ENCODE measurements at regions not wholly inside any gene's neighbourhood (a gene's known extent, or its start where the extent isn't known, plus 50 kb on each side); places are given as distances from the start of the nearest gene placed in this dataset.

DNA sequence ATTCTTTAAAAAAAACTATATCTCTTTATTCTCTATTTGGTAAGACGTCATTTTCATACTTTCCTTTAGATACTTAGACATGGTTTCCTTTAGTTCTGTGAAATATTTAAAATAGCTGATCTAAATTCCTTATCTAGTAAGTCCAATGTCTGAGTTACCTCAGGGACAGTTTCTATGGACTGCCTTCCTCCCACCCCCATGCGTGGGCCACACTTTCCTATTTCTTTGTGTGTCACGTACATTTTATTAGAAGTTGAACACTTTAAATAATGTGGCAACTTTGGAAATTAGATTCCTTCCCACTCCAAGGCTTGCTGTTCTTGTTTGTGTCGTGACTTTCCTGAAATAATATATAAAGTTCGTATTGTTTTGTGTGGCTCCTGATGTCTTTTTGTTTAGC lies 260.7 kb downstream of the EDEM1 start:
- CTCF ChIA-PET = no interaction called here
- Mint-ChIP-seq H3K4me3 (no peak overlapping the region), H3K36me3 (ENCODE audit: low read depth) (no peaks in the 10 kb centered on the region), H3K27ac (no peak overlapping the region), H3K9me3 (no peaks in the 10 kb centered on the region), H3K4me1 (no peaks in the 10 kb centered on the region), H3K27me3 (peaks cover 4% of the 10 kb centered on the region)
- POLR2A ChIA-PET = interaction anchor here (0.6 kb wide), 1 partner anchor 367 kb away, joined by 3 read pairs; no protein-coding TSS in a partner anchor
- DNase-seq = no peak

DNA sequence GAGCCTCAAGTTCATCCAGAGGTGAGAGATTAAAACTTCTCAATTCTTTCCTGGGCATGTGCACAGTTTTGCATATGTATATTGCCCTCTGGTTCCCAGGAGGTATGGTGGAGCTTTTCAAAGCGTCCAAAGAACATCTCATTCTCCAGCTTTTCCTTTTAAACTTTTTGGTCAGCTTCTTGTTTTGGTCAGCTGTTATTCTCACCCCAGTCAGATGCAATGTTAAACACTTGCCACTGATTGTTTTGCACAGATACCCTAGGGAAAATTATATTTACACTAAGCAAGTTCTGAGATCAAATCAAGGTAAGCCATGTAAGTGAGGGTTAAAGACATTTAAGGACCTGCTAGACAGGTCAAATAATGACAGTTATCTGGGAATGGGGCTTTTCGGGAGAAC lies 261.3 kb downstream of the EDEM1 start:
- Mint-ChIP-seq H3K4me3 (no peak overlapping the region), H3K36me3 (ENCODE audit: low read depth) (no peaks in the 10 kb centered on the region), H3K27ac (no peak overlapping the region), H3K27me3 (peaks cover 4% of the 10 kb centered on the region), H3K4me1 (no peaks in the 10 kb centered on the region), H3K9me3 (no peaks in the 10 kb centered on the region)
- ChIA-PET CTCF (no interaction called here), POLR2A (no interaction called here)
- no peak for DNase-seq

GRCh38 chr3:5456199-5456598 lies 268.7 kb downstream of the EDEM1 start:
- Mint-ChIP-seq H3K4me1 (no peaks in the 10 kb centered on the region), H3K36me3 (ENCODE audit: low read depth) (no peaks in the 10 kb centered on the region), H3K27ac (no peak overlapping the region), H3K4me3 (no peak overlapping the region), H3K9me3 (no peaks in the 10 kb centered on the region), H3K27me3 (no peaks in the 10 kb centered on the region)
- ChIA-PET POLR2A (no interaction called here), CTCF (interaction anchor here (0.6 kb wide), 1 partner anchor 87 kb away, joined by 6 read pairs; no protein-coding TSS in a partner anchor)
- no peak for DNase-seq

- H3K4me1 Mint-ChIP-seq = no peaks in the 10 kb centered on the region
- H3K27ac Mint-ChIP-seq = no peak overlapping the region
- POLR2A ChIA-PET = no interaction called here
- CTCF ChIA-PET = no interaction called here
- peaks cover 5% of the 10 kb centered on the region for H3K27me3 Mint-ChIP-seq
- H3K4me3 Mint-ChIP-seq = no peak overlapping the region
- no peak for DNase-seq
- H3K36me3 Mint-ChIP-seq (ENCODE audit: low read depth) = no peaks in the 10 kb centered on the region
- H3K9me3 Mint-ChIP-seq = no peaks in the 10 kb centered on the region
Observed at GRCh38 chr3:5458526-5458925, 271.0 kb downstream of the EDEM1 start.

DNA sequence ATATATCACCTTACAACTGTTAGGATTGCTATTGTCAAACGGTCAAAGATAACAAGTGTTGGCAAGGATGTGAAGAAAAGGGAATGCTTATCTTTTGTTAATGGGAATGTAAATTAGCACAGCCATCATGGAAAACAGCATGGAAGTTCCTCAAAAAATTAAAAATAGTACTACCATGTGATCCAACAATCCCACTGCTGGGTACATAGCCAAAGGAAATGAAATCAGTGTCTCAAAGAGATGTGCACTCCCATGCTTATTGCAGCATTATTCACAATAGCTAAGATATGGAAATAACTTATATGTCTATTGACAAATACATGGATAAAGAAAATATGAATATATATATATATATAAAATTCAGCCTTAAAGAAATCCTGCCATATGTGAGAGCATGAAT lies 274.6 kb downstream of the EDEM1 start:
- no peak overlapping the region for H3K4me3 Mint-ChIP-seq
- ChIA-PET POLR2A (no interaction called here), CTCF (no interaction called here)
- no peaks in the 10 kb centered on the region for H3K4me1 Mint-ChIP-seq
- DNase-seq = no peak
- H3K36me3 Mint-ChIP-seq (ENCODE audit: low read depth) = no peaks in the 10 kb centered on the region
- H3K27me3 Mint-ChIP-seq = peaks cover 12% of the 10 kb centered on the region
- no peak overlapping the region for H3K27ac Mint-ChIP-seq
- H3K9me3 Mint-ChIP-seq = no peaks in the 10 kb centered on the region

DNA sequence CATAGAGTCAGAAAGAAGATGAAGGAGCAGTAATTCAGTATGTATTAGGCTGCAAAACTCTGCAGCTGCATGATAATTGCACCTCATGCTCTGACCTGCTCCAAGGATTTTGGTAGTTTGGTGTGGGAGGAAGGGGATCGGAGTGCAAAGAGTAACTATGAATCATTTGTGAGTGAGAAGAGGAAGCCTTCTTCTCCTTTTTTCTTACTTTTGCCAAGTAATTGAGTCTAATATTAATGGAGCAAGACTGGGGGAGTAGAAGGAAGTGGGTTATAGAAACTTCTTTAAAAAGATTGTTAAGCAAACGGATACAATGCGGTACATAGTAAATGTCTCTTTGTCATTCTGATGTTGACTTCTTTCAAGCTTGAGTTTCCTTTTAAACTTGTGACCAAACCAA lies 276.5 kb downstream of the EDEM1 start:
- Mint-ChIP-seq H3K36me3 (ENCODE audit: low read depth) (no peaks in the 10 kb centered on the region), H3K27ac (no peak overlapping the region), H3K4me3 (no peak overlapping the region), H3K9me3 (no peaks in the 10 kb centered on the region), H3K4me1 (no peaks in the 10 kb centered on the region), H3K27me3 (peaks cover 12% of the 10 kb centered on the region)
- ChIA-PET CTCF (no interaction called here), POLR2A (no interaction called here)
- no peak for DNase-seq

DNA sequence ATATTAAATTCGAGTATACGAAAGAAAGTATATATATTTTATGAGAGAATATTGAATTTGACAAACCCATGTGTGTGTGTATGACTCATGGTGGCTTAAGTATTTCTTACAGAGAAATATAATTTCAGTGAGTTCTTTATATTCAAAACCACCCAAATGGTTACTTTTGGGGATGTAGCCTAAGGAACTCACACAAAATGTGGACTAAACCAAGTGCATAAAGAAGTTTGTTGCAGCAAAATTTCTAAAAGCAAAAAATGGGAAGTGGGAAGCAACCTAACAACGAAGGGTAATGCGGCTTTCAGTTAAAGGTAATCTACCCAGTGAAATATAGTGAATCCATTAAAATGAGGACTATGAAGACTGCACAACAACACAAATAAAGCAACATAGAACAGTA lies 277.1 kb downstream of the EDEM1 start:
- CTCF ChIA-PET = no interaction called here

GRCh38 chr3:5465183-5465582 lies 277.7 kb downstream of the EDEM1 start:
- no peak for DNase-seq
- H3K36me3 Mint-ChIP-seq (ENCODE audit: low read depth) = no peaks in the 10 kb centered on the region
- H3K4me3 Mint-ChIP-seq = no peak overlapping the region
- peaks cover 12% of the 10 kb centered on the region for H3K27me3 Mint-ChIP-seq
- CTCF ChIA-PET = no interaction called here
- H3K4me1 Mint-ChIP-seq = no peaks in the 10 kb centered on the region
- H3K27ac Mint-ChIP-seq = no peak overlapping the region
- no peaks in the 10 kb centered on the region for H3K9me3 Mint-ChIP-seq
- POLR2A ChIA-PET = no interaction called here

More for the DNA sequence above, 277.1 kb downstream of the EDEM1 start:
- Mint-ChIP-seq H3K4me1 (no peaks in the 10 kb centered on the region), H3K9me3 (no peaks in the 10 kb centered on the region), H3K4me3 (no peak overlapping the region), H3K27ac (no peak overlapping the region), H3K36me3 (ENCODE audit: low read depth) (no peaks in the 10 kb centered on the region), H3K27me3 (peaks cover 12% of the 10 kb centered on the region)
- no peak for DNase-seq
- POLR2A ChIA-PET = no interaction called here

DNA sequence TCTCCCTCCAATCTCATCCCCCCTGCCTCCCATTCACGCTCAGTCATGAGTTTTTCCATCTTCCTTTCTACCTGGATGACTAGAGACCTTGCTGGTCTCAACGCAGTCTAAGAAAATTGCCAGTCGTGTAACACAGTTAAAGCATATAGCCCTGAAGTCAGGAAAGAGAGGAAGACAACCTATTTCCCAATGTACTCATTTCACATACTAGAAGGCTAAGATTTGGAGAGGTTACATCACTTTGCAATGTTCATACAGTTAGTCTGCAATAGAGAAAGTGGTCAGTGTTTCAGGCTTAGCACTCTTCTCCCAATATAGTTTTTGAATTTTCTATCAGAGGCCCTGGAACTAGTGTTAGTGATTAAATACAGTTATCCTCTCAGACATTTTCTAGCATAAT lies 278.6 kb downstream of the EDEM1 start:
- Mint-ChIP-seq H3K27ac (no peak overlapping the region), H3K36me3 (ENCODE audit: low read depth) (no peaks in the 10 kb centered on the region), H3K9me3 (no peaks in the 10 kb centered on the region), H3K27me3 (peaks cover 12% of the 10 kb centered on the region), H3K4me1 (no peaks in the 10 kb centered on the region), H3K4me3 (no peak overlapping the region)
- DNase-seq = no peak
- POLR2A ChIA-PET = no interaction called here
- CTCF ChIA-PET = no interaction called here

DNA sequence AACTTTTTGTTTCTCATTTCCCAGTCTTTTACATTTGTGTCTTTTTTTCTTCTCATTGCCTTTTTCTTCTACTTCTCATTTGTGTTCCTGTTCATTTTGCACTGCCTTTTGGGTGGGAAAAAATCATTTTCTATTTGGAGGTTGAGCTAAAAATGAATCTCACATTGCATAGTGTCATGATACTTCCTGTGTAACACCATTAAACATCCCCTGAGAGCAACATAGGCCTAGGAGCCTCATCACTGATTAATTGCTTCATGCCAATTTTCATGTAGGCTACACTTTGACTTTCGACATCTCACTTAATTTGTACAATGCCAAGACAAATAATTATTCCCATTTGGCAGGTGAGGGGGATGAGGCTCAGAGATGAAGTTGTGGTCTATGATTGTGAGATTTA lies 279.2 kb downstream of the EDEM1 start:
- Mint-ChIP-seq H3K27me3 (peaks cover 12% of the 10 kb centered on the region), H3K4me3 (no peak overlapping the region), H3K36me3 (ENCODE audit: low read depth) (no peaks in the 10 kb centered on the region), H3K4me1 (no peaks in the 10 kb centered on the region), H3K27ac (no peak overlapping the region), H3K9me3 (no peaks in the 10 kb centered on the region)
- ChIA-PET POLR2A (no interaction called here), CTCF (no interaction called here)
- DNase-seq = no peak

- Mint-ChIP-seq H3K9me3 (no peaks in the 10 kb centered on the region), H3K36me3 (ENCODE audit: low read depth) (no peaks in the 10 kb centered on the region), H3K4me3 (no peak overlapping the region), H3K4me1 (no peaks in the 10 kb centered on the region), H3K27me3 (no peaks in the 10 kb centered on the region), H3K27ac (no peak overlapping the region)
- DNase-seq = no peak
- ChIA-PET CTCF (no interaction called here), POLR2A (no interaction called here)
Observed at GRCh38 chr3:5473471-5473870, 286.0 kb downstream of the EDEM1 start.

DNA sequence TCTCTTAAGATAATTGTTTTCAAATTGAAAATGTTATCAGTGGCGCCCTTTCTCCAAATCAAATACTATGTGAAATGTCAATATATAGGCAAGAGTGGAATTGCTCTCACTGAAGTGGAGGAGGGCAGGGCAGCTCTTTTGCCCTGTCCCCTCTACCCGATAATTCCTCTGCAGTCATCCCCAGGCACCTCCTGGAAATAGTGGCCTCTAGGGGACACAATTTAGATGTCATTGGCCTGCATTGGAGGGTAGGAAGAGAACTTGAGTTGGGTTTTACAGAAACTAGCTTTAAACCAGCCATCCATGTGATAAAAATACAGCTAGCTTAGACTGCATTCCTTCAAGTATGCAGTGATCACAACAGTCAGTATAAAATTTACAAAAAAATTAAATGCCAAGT lies 288.9 kb downstream of the EDEM1 start:
- Mint-ChIP-seq H3K9me3 (no peaks in the 10 kb centered on the region), H3K36me3 (ENCODE audit: low read depth) (no peaks in the 10 kb centered on the region), H3K27me3 (no peaks in the 10 kb centered on the region), H3K4me3 (no peak overlapping the region), H3K4me1 (no peaks in the 10 kb centered on the region), H3K27ac (no peak overlapping the region)
- POLR2A ChIA-PET = no interaction called here
- no peak for DNase-seq
- CTCF ChIA-PET = no interaction called here

GRCh38 chr3:5479229-5479799 lies 291.8 kb downstream of the EDEM1 start:
- H3K4me1 Mint-ChIP-seq = no peaks in the 10 kb centered on the region
- H3K4me3 Mint-ChIP-seq = no peak overlapping the region
- ChIA-PET POLR2A (no interaction called here), CTCF (no interaction called here)
- H3K9me3 Mint-ChIP-seq = no peaks in the 10 kb centered on the region
- H3K27me3 Mint-ChIP-seq = no peaks in the 10 kb centered on the region
- H3K36me3 Mint-ChIP-seq (ENCODE audit: low read depth) = no peaks in the 10 kb centered on the region
- no peak for DNase-seq
- no peak overlapping the region for H3K27ac Mint-ChIP-seq

- POLR2A ChIA-PET = no interaction called here
- H3K27ac Mint-ChIP-seq = no peak overlapping the region
- no peak for DNase-seq
- no peaks in the 10 kb centered on the region for H3K27me3 Mint-ChIP-seq
- H3K4me1 Mint-ChIP-seq = no peaks in the 10 kb centered on the region
- no peaks in the 10 kb centered on the region for H3K36me3 Mint-ChIP-seq (ENCODE audit: low read depth)
- no peaks in the 10 kb centered on the region for H3K9me3 Mint-ChIP-seq
- CTCF ChIA-PET = no interaction called here
- H3K4me3 Mint-ChIP-seq = no peak overlapping the region
Observed at GRCh38 chr3:5480190-5480589, 292.7 kb downstream of the EDEM1 start.

DNA sequence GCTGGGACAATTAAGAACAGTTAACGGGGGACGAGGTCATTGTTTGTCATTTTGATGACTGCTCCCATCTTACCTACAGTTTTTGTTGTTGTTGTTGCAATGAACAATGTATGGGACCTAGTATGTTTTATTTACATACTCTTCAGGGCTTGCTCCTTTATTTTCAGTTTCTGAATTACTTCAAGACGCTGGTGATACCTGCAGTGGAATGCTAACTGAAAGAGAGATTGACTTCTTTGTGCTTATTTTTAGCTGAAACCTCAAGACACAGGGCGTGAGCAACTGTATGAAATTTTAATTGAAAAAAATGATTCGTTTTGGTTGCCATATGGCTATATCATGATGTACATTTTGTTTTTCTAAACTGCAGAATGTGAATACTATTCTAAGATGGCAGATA lies 297.9 kb downstream of the EDEM1 start:
- no peak overlapping the region for H3K4me3 Mint-ChIP-seq
- no peaks in the 10 kb centered on the region for H3K27me3 Mint-ChIP-seq
- no peaks in the 10 kb centered on the region for H3K9me3 Mint-ChIP-seq
- POLR2A ChIA-PET = no interaction called here
- no peak overlapping the region for H3K27ac Mint-ChIP-seq
- no peak for DNase-seq
- no peaks in the 10 kb centered on the region for H3K36me3 Mint-ChIP-seq (ENCODE audit: low read depth)
- CTCF ChIA-PET = no interaction called here
- H3K4me1 Mint-ChIP-seq = no peaks in the 10 kb centered on the region
